Body of pancreas (tissue), 4 donors: ENCODE measurements at regions not wholly inside any gene's neighbourhood (a gene's known extent, or its start where the extent isn't known, plus 50 kb on each side); places are given as distances from the start of the nearest gene placed in this dataset.
A peak's percentile ranks its signal among the peaks of the same experiment; 100 is the strongest.

Experiments
- ATAC-seq: fragments of 150-250 bp; one replicate; pipeline ENCODE4 v1.9.1; 2016
- DNase-seq, 4 donors: peaks; one replicate each; pipeline ENCODE4 v3.0.0-alpha.2; 2019
- H3K27ac ChIP-seq, 4 donors: fragments of 200-600 bp; sonication (generic); 1 replicate in 3 of 4; 2 replicates in 1 of 4; pipeline versions ENCODE4 v1.5.1 to v1.6.1; 2016 to 2019; ENCODE audit warnings: mild to moderate bottlenecking in 1 of 4, mixed read lengths in 1 of 4, moderate library complexity in 1 of 4
- H3K27me3 ChIP-seq, 2 donors: fragments of 200-600 bp; sonication (generic); one replicate each; pipeline ENCODE4 v1.6.0; 2016; ENCODE audit warnings: mild to moderate bottlenecking in 1 of 2
- H3K36me3 ChIP-seq, 2 donors: fragments of 200-600 bp; sonication (generic); replicated peaks in 1 of 2; 2 replicates each; pipeline ENCODE4 v1.5.1; 2016; ENCODE audit warnings: low read depth in 2 of 2; ENCODE audit not compliant: insufficient read depth in 1 of 2
- H3K4me1 ChIP-seq: fragments of 200-600 bp; sonication (generic); one replicate; pipeline ENCODE4 v1.6.0; 2016
- H3K4me3 ChIP-seq, 2 donors: fragments of 200-600 bp; sonication (generic); 1 replicate in 1 of 2; 2 replicates in 1 of 2; pipeline ENCODE4 v1.5.1; 2016 to 2019
- H3K9me3 ChIP-seq, 3 donors: fragments of 200-600 bp; sonication (generic); 1 replicate in 2 of 3; 2 replicates in 1 of 3; pipeline ENCODE4 v1.5.1; 2016
- POLR2A ChIP-seq, 3 donors: fragments of 450-650 bp; IDR thresholded peaks; one replicate each; pipeline ENCODE4 v1.6.1; 2016; ENCODE audit warnings: antibody characterized with exemption in 3 of 3, mild to moderate bottlenecking in 2 of 3
- WGBS, 2 donors: methylation state at CpG; one replicate each; pipeline ENCODE4 v1.1.5; 2017; 5-methylcytosine and 5-hydroxymethylcytosine counted together
- intact Hi-C: fragments of 100-400 bp; cut with DNase I; formaldehyde crosslinking; loops from one replicate; pipeline ENCODE4 v1.15.1; 2023
- TF ChIP-seq, protein P1 (sequence below), 7 experiments: fragments of 450-650 bp in 4 of 7; fragments of 200-600 bp in 3 of 7; sonication (generic) in 3 of 7; IDR thresholded peaks; one replicate each; pipeline ENCODE4 v1.5.1; 2016 to 2019; ENCODE audit warnings: antibody characterized with exemption in 7 of 7

GRCh38 chr11:93082900-93083299 lies 113.4 kb downstream of the MTNR1B start:
- 78 to 84% methylated on average over 6 of the region's 6 CpGs for WGBS, 2 donors
- DNase-seq = no peak
- Histone ChIP-seq H3K27me3 (no peaks in the 10 kb centered on the region), H3K27ac (no peak overlapping the region), H3K4me1 (no peaks in the 10 kb centered on the region), H3K4me3 (no peak overlapping the region), H3K9me3 (no peaks in the 10 kb centered on the region), H3K36me3 (no peaks in the 10 kb centered on the region)
- no peak for ATAC-seq
- intact Hi-C loops = no loop called here
- TF ChIP-seq, protein P1, sequence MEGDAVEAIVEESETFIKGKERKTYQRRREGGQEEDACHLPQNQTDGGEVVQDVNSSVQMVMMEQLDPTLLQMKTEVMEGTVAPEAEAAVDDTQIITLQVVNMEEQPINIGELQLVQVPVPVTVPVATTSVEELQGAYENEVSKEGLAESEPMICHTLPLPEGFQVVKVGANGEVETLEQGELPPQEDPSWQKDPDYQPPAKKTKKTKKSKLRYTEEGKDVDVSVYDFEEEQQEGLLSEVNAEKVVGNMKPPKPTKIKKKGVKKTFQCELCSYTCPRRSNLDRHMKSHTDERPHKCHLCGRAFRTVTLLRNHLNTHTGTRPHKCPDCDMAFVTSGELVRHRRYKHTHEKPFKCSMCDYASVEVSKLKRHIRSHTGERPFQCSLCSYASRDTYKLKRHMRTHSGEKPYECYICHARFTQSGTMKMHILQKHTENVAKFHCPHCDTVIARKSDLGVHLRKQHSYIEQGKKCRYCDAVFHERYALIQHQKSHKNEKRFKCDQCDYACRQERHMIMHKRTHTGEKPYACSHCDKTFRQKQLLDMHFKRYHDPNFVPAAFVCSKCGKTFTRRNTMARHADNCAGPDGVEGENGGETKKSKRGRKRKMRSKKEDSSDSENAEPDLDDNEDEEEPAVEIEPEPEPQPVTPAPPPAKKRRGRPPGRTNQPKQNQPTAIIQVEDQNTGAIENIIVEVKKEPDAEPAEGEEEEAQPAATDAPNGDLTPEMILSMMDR (IDR thresholded peaks at IDR 0.05) = no peak
- TF ChIP-seq POLR2A (IDR thresholded peaks at IDR 0.05) = no peak

GRCh38 chr11:93084727-93085505 lies 112.9 kb downstream of the SLC36A4 start:
- H3K27me3 ChIP-seq = no peaks in the 10 kb centered on the region
- DNase-seq (no peak), ATAC-seq (no peak)
- no peak overlapping the region for H3K27ac ChIP-seq
- WGBS, 2 donors = 77 to 86% methylated on average over 2 of the region's 2 CpGs
- no peaks in the 10 kb centered on the region for H3K4me1 ChIP-seq
- no peak overlapping the region for H3K4me3 ChIP-seq
- H3K9me3 ChIP-seq = no peaks in the 10 kb centered on the region
- TF ChIP-seq POLR2A (IDR thresholded peaks at IDR 0.05) = no peak
- TF ChIP-seq, protein P1 (IDR thresholded peaks at IDR 0.05) = no peak
- no peaks in the 10 kb centered on the region for H3K36me3 ChIP-seq
- intact Hi-C loops = no loop called here

- intact Hi-C loops = no loop called here
- 55 to 62% methylated on average over 5 of the region's 5 CpGs for WGBS, 2 donors
- no peak for TF ChIP-seq POLR2A (IDR thresholded peaks at IDR 0.05)
- TF ChIP-seq, protein P1 (IDR thresholded peaks at IDR 0.05) = peak in 6 of 7 experiments; percentile 10 to 44 (median 32)
- H3K27ac ChIP-seq = no peak overlapping the region
- H3K9me3 ChIP-seq = no peaks in the 10 kb centered on the region
- H3K4me1 ChIP-seq = no peaks in the 10 kb centered on the region
- no peak overlapping the region for H3K4me3 ChIP-seq
- ATAC-seq (no peak), DNase-seq (peak in 3 of 4 donors; percentile 11 to 28 (median 25))
- no peaks in the 10 kb centered on the region for H3K36me3 ChIP-seq
- H3K27me3 ChIP-seq = no peaks in the 10 kb centered on the region
Observed at GRCh38 chr11:93089474-93090102, 108.2 kb downstream of the SLC36A4 start.
